Thyroid gland (tissue), 4 donors: ENCODE measurements at regions not wholly inside any gene's neighbourhood (a gene's known extent, or its start where the extent isn't known, plus 50 kb on each side); places are given as distances from the start of the nearest gene placed in this dataset.

ENCODE experiments used
- CTCF ChIP-seq, 6 experiments: fragments of 200-600 bp in 3 of 6; fragments of 450-650 bp in 3 of 6; sonication (generic) in 3 of 6; IDR thresholded peaks; one replicate each; pipeline ENCODE4 v1.5.1; 2016 to 2019; ENCODE audit warnings: antibody characterized with exemption in 6 of 6, mild to moderate bottlenecking in 2 of 6, inconsistent platforms in 1 of 6, moderate library complexity in 1 of 6
- POLR2A ChIP-seq, 2 donors: fragments of 450-650 bp; IDR thresholded peaks; one replicate each; pipeline ENCODE4 v1.6.1; 2017; ENCODE audit warnings: antibody characterized with exemption in 2 of 2, mild to moderate bottlenecking in 2 of 2, moderate library complexity in 1 of 2

GRCh38 chr4:138634915-138635314 is 380.7 kb upstream of the NOCT start:
- no peak for TF ChIP-seq CTCF (IDR thresholded peaks at IDR 0.05)
- TF ChIP-seq POLR2A (IDR thresholded peaks at IDR 0.05), result no peak
